GM20000 (cell line): ENCODE measurements at regions not wholly inside any gene's neighbourhood (a gene's known extent, or its start where the extent isn't known, plus 50 kb on each side); places are given as distances from the start of the nearest gene placed in this dataset.

Source experiments
- DNase-seq: peaks from one replicate; pipeline ENCODE4 v3.0.0; 2012; ENCODE audit warnings: low spot score
- CTCF ChIP-seq: IDR thresholded peaks from 2 replicates; pipeline ENCODE4 v1.5.1; 2012; ENCODE audit warnings: mild to moderate bottlenecking, control low read depth; ENCODE audit errors: extremely low read depth, missing control alignments

GRCh38 chr10:36277459-36277858 is 635.4 kb upstream of the FZD8 start:
- no peak for TF ChIP-seq CTCF
- no peak for DNase-seq

GRCh38 chr10:36271627-36272340 is 629.7 kb upstream of the FZD8 start:
- no peak for TF ChIP-seq CTCF
- no peak for DNase-seq

GRCh38 chr10:36269222-36269621 is 627.1 kb upstream of the FZD8 start:
- no peak for DNase-seq
- TF ChIP-seq CTCF = no peak

- TF ChIP-seq CTCF = no peak
- DNase-seq = no peak
Measured at GRCh38 chr10:36266923-36267322, 624.8 kb upstream of the FZD8 start.

- TF ChIP-seq CTCF = no peak
- no peak for DNase-seq
Measured at GRCh38 chr10:36265741-36266140, 623.6 kb upstream of the FZD8 start.

GRCh38 chr10:36263871-36264270 is 621.8 kb upstream of the FZD8 start:
- no peak for DNase-seq
- no peak for TF ChIP-seq CTCF

- DNase-seq = no peak
- no peak for TF ChIP-seq CTCF
Measured at GRCh38 chr10:36256948-36257356, 614.9 kb upstream of the FZD8 start.
